ENCODE measurements at regions not wholly inside any gene's neighbourhood (a gene's known extent, or its start where the extent isn't known, plus 50 kb on each side); places are given as distances from the start of the nearest gene placed in this dataset.

- no peak for TF ChIP-seq TCF3 (IDR thresholded peaks at IDR 0.05; ENCODE audit: borderline replicate concordance, insufficient read depth, low read depth, low read length)
- TF ChIP-seq ZSCAN29 (IDR thresholded peaks at IDR 0.05) = no peak
- TF ChIP-seq FOXM1 (IDR thresholded peaks at IDR 0.05; ENCODE audit: low read depth, low read length) = no peak
- TF ChIP-seq IKZF2 (IDR thresholded peaks at IDR 0.05) = no peak
- no peak for TF ChIP-seq JUND (IDR thresholded peaks at IDR 0.05; ENCODE audit: low read depth, low read length)
- TF ChIP-seq NFYA (IDR thresholded peaks at IDR 0.05; ENCODE audit: borderline replicate concordance, low read depth, low read length) = no peak
These were observed 587.1 kb upstream of the NEGR1 start (continued) for GRCh38 chr1:72869441-72869840.

- ATAC-seq = no peak
- no peaks in the 10 kb centered on the region for H3K27me3 ChIP-seq (replicated peaks in 1 of 2; ENCODE audit: control insufficient read depth in 2 of 2, insufficient read depth in 2 of 2, low read length in 1 of 2)
These were observed 569.3 kb upstream of the NEGR1 start for GRCh38 chr1:72851597-72851996.

More at GRCh38 chr1:72851597-72851996, 569.3 kb upstream of the NEGR1 start:
- no peaks in the 10 kb centered on the region for H3K4me1 ChIP-seq (ENCODE audit: control insufficient read depth, insufficient read depth, low read length)
- ChIA-PET RAD21 (ENCODE audit: unreplicated experiment) (no interaction called here), CTCF (interaction anchor here (0.6 kb wide), 1 partner anchor 34 kb away, joined by 3 read pairs; no protein-coding TSS in a partner anchor), SMC1A (ENCODE audit: uncharacterized antibody, unreplicated experiment) (no interaction called here), POLR2A (no interaction called here)
- H3K79me2 ChIP-seq (ENCODE audit: control insufficient read depth, insufficient read depth, low read length) = no peaks in the 10 kb centered on the region
- TF ChIP-seq BCLAF1 (IDR thresholded peaks at IDR 0.05) = no peak
- TF ChIP-seq CBX5 (IDR thresholded peaks at IDR 0.05; ENCODE audit: low read depth) = no peak
- TF ChIP-seq TCF3 (IDR thresholded peaks at IDR 0.05; ENCODE audit: borderline replicate concordance, insufficient read depth, low read depth, low read length) = no peak
- no peak for TF ChIP-seq CTCF (IDR thresholded peaks at IDR 0.05 in 2 of 3, conservative IDR thresholded peaks at IDR 0.05 in 1 of 3; ENCODE audit: control insufficient read depth in 2 of 3, extremely low read depth in 1 of 3, insufficient read depth in 1 of 3, low read depth in 3 of 3, low read length in 3 of 3)
- no peak for TF ChIP-seq E4F1 (IDR thresholded peaks at IDR 0.05; ENCODE audit: borderline replicate concordance, partially characterized antibody)
- in situ Hi-C loops (cut with MboI) = no loop called here
- H3K9me3 ChIP-seq (replicated peaks; ENCODE audit: control insufficient read depth, insufficient read depth, low read length) = no peaks in the 10 kb centered on the region
- H3K36me3 ChIP-seq (ENCODE audit: control insufficient read depth in 2 of 2, insufficient read depth in 2 of 2, low read length in 1 of 2) = no peaks in the 10 kb centered on the region
- FAIRE-seq (no peak), DNase-seq (ENCODE audit: low read depth, low spot score) (no peak)
- no peak overlapping the region for H3K9ac ChIP-seq (ENCODE audit: control insufficient read depth, insufficient read depth, low read length)
- H3K27ac ChIP-seq (ENCODE audit: control insufficient read depth, insufficient read depth) = no peak overlapping the region
- intact Hi-C loops (cut with micrococcal nuclease; ENCODE audit: unreplicated experiment) = no loop called here
- no peak overlapping the region for H3K4me2 ChIP-seq (ENCODE audit: control insufficient read depth, insufficient read depth)
- no peak overlapping the region for H2AFZ ChIP-seq (ENCODE audit: control insufficient read depth, low read depth, low read length)
- no TSS peak for BruUV-seq (replicated peaks)
- H4K20me1 ChIP-seq (ENCODE audit: control insufficient read depth, insufficient read depth) = no peaks in the 10 kb centered on the region
- H3K4me3 ChIP-seq = no peak overlapping the region
- WGBS (ENCODE audit: insufficient coverage, insufficient replicate concordance, low lambda C conversion rate, missing lambda C conversion rate) = 4% methylated on average over 4 of the region's 4 CpGs
